HTR-8/SVneo (cell line): ENCODE measurements at regions not wholly inside any gene's neighbourhood (a gene's known extent, or its start where the extent isn't known, plus 50 kb on each side); places are given as distances from the start of the nearest gene placed in this dataset.
A peak's percentile ranks its signal among the peaks of the same experiment; 100 is the strongest.

ENCODE experiments used
- DNase-seq: peaks from one replicate; pipeline ENCODE4 v3.0.0; 2011; ENCODE audit warnings: low spot score, mixed read lengths; ENCODE audit not compliant: insufficient read length
- FAIRE-seq: peaks from 2 replicates; lab custom pipeline; 2011; peaks lifted over from hg19 to GRCh38; lab: Jason Lieb, UNC

DNA sequence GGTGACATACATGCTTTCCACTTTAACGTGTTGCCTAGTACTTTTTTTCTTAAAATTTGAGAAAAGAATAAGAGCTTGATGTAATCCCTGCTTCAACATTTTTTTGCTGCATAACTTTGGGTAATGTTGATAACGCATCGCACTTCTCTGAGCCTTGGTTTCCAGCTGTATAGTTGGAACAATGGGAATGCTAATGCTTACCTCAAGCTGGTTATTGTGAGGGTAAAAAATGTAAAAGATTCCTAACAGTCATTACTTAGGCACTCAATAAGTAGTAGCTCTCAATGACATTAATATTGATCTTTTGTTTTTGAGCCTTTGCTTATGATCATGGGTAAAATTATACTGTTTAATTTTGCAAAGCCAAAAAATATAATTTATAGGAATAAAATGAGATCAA, 683.3 kb upstream of the CXADR start:
- DNase-seq: no peak
- FAIRE-seq: no peak

DNA sequence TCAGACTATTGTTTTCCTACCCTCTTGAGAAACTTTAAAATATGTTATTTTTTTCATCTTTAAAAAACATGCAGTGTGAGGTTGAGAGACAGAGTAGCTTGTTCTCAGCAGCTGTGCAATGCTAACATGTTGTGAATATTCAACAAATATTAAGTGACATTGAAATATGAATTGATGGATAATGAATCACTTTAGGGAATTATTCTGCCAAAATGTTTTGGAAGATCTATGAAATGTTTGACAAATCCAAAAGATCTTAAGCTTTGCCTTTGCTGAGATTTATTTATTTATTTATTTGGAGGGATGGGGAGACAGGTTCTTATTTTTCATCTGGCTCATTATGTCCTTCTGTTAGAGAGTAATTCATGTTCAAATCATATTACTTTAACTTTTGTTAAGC, 680.1 kb upstream of the CXADR start:
- DNase-seq: no peak
- no peak for FAIRE-seq

DNA sequence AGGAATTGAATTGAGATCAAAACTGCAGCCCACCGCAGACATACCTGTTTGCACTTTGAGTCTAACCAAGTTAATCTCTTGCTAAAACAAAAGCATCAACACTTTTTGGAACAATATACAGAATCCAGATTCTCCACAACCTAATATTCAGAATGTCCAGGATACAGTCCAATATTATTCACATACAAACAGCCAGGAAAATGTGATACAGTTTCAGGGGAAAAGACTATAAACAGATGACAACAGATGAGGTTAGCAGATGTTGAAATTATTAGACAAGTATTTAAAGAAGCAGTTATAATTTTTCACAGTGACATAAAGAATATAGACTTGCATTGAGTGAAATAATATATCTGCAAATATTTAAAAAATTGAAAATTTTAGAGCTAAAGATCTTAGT, 678.1 kb upstream of the CXADR start:
- DNase-seq (no peak), FAIRE-seq (no peak)

DNA sequence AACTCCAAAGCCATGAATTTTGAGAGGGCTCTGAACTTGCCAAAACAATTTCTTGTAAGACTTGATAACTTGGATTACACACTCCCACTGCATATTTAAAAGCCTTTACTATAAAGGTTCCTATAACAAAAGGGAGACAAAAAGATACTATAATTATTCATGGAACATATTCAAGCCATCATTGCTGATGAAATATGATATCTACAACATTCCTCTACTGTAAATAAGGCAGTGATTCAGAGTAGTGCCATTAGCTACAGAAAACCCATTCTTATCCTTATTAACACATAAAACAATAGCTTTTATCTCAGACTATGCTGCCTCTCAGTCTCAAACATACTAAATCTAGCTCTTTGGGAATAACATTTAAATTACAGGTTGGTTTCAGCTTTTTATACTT, 675.5 kb upstream of the CXADR start:
- FAIRE-seq (no peak), DNase-seq (no peak)

DNA sequence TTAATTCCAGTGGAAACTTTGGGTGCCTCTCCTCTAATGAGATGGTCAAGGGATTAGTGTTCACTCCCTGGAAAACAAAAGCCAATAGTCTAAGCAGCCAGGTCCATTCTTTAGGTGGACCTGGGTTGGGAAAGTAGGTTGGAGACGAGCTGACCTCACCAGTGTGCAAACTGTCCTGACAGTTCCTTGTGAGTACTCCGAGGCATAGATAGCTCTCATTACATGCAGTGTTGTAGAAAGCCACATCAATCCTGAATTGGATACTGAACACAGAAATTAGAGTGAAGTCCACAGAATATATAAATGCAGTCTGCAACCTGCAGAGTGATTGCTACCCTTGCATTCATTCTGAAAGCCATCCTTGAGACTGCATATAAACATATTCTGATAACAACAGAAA, 675.1 kb upstream of the CXADR start:
- no peak for FAIRE-seq
- DNase-seq: no peak

DNA sequence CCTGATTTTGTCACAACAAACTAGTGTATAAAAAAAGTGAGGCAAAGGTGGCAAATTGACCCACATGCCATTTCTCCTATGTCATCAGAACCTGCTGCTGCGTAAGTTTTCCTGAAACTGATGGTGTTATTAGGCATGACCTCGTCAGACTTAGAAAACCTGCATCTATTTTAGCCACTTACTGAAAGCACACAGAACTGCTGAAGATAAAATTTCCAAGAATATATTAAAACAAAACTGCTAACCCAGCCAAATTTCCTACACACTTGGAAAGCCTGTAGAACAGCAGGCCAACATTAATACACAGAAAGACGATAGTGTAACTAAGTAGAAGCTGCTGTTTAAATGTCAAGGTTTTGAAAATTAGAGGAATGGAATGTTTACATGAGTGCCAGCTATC, 674.5 kb upstream of the CXADR start:
- DNase-seq: no peak
- no peak for FAIRE-seq

DNA sequence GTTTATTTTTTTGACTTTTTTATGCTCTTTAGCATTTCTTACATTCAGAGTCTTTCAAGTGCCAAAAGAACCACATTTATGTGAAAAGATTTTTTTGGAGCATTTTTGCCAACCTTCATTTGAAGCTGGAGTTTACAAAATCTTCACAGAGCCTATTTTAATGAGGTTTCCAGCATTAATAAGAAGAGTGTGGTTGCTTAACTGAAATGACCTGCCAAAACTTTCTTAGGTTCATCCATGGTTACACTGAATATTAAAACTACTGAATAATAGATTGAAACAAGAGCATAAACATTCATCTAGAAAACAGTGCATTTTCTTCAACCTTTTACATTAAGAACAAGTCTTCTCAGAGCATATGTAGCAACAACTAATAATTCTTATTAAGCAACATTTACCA, 672.3 kb upstream of the CXADR start:
- DNase-seq (no peak), FAIRE-seq (no peak)

DNA sequence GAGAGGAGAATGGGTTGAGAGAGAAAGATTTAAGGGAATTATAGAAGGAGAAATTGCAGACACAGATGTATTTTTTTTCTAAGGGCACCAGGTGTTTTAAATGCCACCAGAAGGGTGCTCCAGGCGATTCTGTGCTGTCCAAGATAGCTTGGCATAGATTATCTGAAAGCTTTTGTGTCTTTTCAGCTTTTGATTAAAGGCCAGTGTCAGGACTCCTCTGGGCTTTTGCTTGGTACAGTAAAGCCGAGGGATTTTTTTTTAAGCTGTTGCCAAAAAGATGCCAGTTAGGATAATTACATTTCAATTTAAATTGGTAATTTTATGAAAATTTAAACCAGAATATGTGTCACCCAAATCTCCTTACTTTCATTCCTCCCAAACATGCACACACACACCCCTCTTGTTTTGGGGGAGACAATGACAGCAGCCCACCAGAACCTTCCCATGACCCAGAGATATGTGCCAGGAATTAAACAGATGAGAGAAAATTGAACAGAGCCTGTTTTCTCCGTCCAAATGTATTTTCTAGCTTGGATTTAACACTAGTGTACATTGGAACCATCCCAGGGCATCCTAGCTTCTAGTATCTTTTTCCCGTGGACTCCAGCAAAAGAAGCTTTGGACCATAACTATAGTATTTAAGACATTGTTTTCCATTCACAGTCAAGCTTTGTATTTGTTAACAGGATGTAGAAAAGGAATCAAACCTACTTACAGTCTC, 670.7 kb upstream of the CXADR start:
- DNase-seq: no peak
- no peak for FAIRE-seq

DNA sequence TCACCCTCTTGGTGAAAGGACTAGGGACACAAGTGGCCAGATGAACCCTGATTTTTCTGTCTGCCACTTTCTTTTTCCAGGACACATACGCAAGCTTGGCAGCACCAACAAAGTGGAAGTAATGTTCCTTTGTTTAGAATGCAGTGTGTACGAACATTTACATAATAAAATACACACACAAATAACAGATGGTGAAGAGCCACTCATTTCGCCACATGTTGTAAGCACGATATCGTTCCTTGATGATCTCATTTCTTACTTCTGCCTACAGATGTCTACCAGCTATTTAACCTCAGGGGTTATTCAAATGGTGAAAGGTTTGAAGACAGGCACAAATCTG, 670.2 kb upstream of the CXADR start:
- no peak for FAIRE-seq
- DNase-seq: no peak

DNA sequence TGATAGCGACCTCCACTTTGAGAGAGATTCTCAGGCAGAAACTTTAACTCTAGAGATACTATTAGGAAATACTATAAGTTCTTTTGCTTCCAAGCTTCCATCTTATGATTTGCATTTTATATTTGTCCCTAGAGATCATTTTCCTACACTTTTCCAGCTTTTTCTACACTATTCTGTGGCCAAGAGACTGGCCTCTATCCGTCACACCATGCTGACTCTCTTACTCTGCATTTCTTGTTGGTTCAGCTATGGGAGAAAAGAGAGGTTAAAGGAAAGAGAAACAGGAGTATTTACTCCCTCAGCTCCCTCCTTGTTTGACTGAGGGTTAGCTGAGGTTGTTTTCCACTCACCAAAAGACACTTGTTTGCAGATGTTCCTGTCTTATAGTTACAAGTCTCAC, 665.6 kb upstream of the CXADR start:
- FAIRE-seq: no peak
- DNase-seq: no peak

DNA sequence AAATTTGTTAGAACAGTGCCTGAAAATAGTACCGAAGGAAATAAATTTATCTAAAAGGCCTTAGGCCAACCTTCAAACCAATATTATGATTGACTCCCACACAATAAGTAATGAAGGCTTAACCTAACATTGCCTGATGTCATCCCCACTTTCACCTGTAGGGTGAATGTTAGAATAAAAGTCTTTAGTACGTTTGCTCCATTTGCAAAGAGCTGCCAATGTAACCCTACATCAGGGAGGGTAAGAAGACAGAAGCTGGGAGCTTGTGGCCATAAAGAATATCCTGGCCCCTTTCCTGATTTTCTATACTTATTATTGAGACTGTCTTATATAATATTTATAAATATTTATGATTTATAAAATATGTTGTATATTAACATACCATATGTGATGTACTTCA, 661.8 kb upstream of the CXADR start:
- FAIRE-seq: no peak
- DNase-seq: no peak

DNA sequence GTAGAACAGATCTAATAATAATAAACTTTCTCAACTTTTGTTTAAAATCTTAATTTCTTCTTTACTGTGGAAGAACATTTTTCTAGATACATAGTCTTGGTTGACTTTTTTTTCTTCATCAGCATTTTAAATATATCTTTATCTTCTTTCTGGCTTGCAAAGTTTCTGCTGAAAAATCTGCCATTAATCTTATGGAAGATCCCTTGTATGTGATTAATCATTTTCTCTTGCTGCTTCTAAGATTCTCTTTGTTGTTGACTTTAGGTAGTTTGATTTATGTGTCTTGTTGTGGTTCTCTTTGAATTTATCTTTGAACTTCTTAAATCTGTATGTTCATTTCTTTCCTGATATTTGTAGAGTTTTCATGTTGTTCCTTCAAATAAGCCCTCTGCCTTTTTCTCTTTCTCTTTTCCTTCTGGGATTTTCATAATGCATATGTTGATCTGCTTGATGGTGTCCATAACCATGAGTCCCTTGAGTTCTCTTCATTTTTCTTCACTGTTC, 657.6 kb upstream of the CXADR start:
- DNase-seq: no peak
- no peak for FAIRE-seq

DNA sequence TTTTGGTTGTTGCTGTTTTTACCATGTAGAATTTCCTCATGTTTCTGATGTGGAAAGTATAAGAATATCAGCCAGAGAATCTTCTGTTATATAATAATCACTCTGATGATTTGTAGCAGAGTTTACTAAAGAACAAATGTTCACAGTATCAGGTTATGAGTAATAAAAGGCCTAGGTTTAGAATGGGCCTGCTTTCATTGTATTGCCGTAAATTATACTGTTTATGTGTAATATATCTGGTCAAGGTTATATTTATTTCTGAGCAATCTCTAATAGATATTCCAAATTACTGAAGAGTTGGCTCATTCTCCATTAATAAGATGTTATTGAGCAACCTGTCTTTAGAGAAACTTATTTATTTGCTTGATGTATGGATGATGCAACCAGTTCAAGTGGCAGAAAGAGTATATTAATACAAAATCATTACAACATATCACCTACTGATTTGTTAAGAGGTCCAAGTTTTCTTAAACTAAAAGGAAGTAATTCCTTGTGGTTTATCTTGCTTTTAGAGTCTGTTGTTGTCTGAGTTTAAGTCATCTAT, 649.4 kb upstream of the CXADR start:
- no peak for DNase-seq
- no peak for FAIRE-seq

DNA sequence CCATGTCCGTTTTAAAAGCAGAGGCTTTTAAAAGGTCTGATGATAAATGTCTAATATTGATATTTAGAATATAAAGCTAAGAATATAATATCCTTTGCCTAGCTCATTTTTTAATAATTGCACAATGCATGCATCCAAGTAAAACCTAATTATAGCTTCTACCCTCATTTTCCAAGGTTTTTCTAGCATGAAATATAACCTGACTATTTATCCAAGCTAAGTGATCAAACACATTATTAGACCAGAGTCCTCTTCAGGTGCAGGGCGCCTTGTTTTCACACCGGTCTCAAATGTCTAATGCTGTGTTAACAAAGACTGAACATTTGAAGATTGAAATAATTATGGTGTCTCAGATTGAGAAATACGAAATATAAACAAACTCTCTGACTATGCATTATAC, 648.9 kb upstream of the CXADR start:
- DNase-seq (no peak), FAIRE-seq (no peak)

DNA sequence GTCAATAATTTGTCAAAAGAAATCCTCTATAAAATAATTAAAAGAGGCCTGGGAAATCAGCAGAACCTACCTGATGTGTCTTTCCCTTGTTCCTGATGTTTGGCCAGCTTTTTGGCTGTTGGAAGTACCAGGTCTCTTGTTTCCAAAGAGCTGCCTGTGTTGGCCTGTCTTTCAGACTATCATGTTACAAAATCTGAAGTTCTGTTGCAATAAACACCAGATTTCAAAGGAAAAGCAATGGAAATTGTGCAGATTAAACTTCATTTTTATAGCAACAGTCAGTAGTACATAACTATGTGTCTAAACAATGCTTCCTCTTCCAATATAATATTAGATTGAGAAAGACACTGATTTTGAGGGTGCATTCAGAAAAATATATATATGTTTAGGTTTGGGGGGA, 647.2 kb upstream of the CXADR start:
- no peak for FAIRE-seq

DNA sequence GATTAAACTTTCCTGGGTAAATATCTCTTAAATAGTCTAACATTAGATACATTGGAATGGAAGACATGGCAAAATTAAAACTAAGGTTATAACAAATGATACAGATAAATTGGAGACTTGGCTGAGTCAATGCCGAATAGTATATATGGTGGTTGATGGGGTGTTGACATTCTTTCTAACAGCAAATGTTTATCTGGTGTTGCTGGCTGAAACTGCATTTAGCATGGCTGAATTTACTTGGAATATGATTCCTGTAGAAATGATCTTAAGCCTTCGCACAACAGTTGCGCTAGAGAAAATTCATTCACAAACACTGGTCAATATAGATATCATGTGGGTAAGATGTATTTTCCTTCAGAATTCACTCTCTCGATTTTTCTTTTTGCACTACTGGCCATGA, 646.0 kb upstream of the CXADR start:
- no peak for DNase-seq
- no peak for FAIRE-seq

More for the DNA sequence above, 647.2 kb upstream of the CXADR start:
- no peak for DNase-seq

DNA sequence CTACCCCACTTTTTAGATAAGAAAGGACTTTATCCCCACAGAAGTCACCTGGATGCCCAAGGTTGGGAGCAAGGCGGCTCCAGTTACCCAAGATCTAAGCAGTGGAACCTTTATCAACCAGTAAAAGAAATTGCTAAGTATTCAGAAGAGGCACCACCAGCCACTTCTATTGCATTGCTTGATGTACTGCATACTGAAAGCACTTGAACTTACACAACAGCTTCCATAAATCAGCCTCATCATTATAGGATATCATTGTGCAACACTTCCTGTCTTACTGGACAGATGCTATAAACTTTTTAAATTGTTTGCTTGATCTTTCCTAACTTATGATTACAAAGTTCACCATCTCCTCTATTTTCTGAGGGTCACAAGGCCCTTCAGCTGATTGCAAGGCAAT, 642.7 kb upstream of the CXADR start:
- peak; percentile 10 for DNase-seq

DNA sequence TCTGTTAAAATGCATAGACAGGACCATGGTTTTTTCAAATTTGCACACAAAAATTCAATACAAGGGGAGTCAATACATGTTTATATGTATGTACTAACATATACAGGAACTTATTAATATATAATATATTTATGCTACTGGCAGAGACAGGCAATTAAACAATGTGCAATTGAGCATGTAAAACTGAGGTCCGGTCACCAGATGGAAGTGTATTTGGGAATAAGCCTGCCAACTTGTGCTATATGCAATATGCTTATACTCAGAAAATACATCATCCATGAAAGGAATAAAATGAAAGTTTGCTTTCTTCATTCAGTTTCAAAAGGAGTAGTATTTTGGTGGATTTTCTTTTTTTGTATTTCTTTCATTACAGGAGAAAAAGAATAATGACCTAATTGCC, 640.2 kb upstream of the CXADR start:
- no peak for FAIRE-seq
- DNase-seq: no peak

More for the DNA sequence above, 642.7 kb upstream of the CXADR start:
- no peak for FAIRE-seq

DNA sequence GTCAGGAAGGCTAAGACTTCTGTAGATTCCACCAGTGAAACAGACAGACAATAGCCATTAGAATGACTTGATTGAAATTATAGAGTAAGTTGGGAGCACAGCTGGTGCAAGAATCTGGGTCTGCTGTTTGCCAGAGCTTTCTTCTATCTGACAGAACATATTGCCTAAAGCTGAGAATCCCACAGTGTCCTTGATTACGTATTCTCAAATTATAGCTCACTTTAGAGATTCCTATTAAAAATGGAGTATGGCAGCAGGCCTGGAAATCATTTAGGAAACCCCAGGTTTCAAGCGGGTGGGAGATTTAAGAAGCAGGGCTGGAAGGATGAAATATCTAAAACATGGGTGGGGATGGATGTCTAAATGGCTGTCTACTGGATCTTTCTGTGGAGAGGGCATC, 639.7 kb upstream of the CXADR start:
- FAIRE-seq: no peak

DNA sequence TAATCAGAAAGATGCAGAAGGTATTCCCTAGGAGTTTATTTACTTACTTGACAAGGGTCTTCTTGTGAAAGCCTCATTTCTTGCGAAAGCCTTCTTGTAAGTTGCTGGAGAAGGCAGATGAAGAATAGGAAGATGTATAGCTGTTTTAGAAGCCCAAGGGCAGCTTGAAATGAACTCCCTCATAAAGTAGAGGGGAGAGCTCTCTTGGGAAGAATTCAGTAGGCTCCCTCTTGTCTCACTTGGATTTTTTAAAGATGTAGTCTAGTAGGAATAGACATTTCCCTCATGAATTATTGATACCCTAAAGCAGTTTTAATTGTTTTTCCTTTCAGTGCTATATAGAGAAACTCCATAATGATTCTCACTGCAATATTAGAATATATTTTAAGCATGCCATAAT, 639.2 kb upstream of the CXADR start:
- FAIRE-seq (no peak), DNase-seq (no peak)

More for the DNA sequence above, 639.7 kb upstream of the CXADR start:
- no peak for DNase-seq

DNA sequence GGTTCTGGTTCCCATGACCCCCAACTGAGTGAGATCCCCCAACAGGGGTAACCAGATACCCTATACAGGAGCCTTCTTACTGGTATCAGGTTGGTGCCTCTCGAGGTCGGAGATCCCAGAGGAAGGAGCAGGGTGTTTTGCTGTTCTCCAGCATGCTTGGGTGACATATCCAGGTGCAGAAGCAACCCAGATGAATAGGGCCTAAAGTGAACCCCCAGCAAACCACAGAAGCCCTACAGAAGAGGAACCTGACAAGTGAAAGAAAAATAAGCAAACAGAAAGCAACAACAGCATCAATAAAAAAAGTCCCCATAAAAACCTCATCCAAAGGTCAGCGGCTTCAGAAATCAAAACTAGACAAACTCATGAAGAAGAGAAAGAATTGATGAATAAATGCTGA, 633.4 kb upstream of the CXADR start:
- FAIRE-seq: no peak
- DNase-seq: no peak

DNA sequence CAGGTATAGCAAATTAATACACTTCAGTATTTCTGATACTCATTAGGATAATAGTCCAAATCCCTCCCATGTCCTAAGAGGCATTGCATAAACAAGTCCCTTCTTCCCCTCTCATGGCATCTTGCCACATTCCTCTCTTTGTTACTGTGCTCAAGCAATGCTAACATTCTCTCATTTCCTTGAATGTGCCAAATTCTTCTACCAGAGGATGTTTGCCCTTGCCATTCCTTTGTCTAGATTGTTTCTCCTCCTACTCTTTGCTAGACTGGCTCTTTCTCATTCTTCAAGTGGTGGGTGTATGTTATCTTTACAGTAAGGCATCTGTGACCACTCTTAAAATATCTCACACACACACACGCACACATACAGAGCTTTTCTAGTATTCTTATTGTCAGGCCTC, 621.0 kb upstream of the CXADR start:
- DNase-seq (no peak), FAIRE-seq (no peak)
